ENCODE measurements at regions not wholly inside any gene's neighbourhood (a gene's known extent, or its start where the extent isn't known, plus 50 kb on each side); places are given as distances from the start of the nearest gene placed in this dataset.

- TF ChIP-seq YY1 (IDR thresholded peaks at IDR 0.05; ENCODE audit: insufficient read depth, insufficient read length): no peak
- TF ChIP-seq ZNF274 (IDR thresholded peaks at IDR 0.05; ENCODE audit: low read depth, low read length): no peak
Measured at GRCh38 chr2:226074391-226074790, 674.9 kb downstream of the NYAP2 start.
